GM12873 (cell line): ENCODE measurements at regions not wholly inside any gene's neighbourhood (a gene's known extent, or its start where the extent isn't known, plus 50 kb on each side); places are given as distances from the start of the nearest gene placed in this dataset.

ENCODE experiments used
- CTCF ChIP-seq: IDR thresholded peaks from 2 replicates; pipeline ENCODE4 v1.5.1; 2012; ENCODE audit warnings: low read depth, mild to moderate bottlenecking, moderate library complexity, low read length, control low read depth; ENCODE audit not compliant: insufficient read depth; ENCODE audit errors: missing control alignments

- no peak for TF ChIP-seq CTCF
Observed at GRCh38 chr16:13427943-13428342, 492.0 kb upstream of the ERCC4 start.

- no peak for TF ChIP-seq CTCF
Observed at GRCh38 chr16:13429416-13429815, 490.5 kb upstream of the ERCC4 start.

DNA sequence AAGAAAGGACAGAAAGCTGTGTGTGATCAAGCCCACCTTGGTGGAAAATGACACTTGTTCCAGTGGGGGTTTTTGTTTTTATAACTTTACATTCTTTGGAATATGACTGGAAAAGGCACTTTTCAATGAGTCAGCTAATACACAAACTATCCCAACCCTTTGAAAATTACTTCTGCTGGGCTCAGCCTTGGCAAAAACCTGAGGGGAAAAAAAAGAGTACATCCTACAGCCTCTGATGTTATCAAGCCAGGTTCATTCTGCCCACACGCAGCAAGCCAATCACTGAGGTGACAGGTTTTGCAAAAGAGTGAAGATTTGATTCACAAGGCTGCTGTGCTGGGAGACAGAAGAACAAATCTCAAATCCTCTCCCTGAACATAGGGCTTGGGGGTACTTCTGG is 484.5 kb upstream of the ERCC4 start:
- TF ChIP-seq CTCF: no peak

DNA sequence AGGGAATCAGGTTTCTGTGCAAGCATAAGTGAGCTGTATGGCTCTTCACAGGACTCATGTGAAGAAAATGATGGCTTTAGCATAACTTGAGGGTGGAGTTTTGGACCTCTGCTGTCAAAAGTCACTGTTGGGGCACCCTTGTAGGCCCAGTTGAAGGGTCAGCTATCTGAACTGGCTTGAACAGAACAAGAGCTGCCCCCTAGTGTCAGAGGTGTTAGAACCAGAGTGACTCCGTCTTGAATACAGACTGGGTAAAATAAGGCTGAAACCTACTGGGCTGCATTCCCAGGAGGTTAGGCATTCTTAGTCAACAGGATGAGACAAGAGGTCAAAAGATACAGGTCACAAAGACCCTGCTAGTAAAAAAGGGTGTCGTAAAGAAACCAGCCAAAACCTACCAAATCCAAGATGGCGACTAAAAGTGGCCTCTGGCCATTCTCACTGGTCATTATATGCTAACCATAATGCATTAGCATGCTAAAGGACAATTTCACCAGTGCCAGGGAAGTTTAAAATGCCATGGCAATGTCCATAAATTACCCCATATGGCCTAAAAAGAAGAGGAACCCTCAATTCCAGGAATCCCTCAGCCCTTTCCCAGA is 484.0 kb upstream of the ERCC4 start:
- TF ChIP-seq CTCF: peak; percentile 42

- TF ChIP-seq CTCF: no peak
Observed at GRCh38 chr16:13436641-13437412, 483.1 kb upstream of the ERCC4 start.

- no peak for TF ChIP-seq CTCF
Observed at GRCh38 chr16:13437413-13437795, 482.6 kb upstream of the ERCC4 start.

GRCh38 chr16:13438064-13438463 is 481.9 kb upstream of the ERCC4 start:
- no peak for TF ChIP-seq CTCF
